ENCODE measurements at regions not wholly inside any gene's neighbourhood (a gene's known extent, or its start where the extent isn't known, plus 50 kb on each side); places are given as distances from the start of the nearest gene placed in this dataset.

- TF ChIP-seq CTCF (IDR thresholded peaks at IDR 0.05) (no peak), POLR2A (IDR thresholded peaks at IDR 0.05) (no peak)
These were observed 550.1 kb upstream of the NRP1 start for GRCh38 chr10:33884604-33885003.

Measured in uterus (tissue), 2 donors.